IMR-90 (cell line): ENCODE measurements at regions not wholly inside any gene's neighbourhood (a gene's known extent, or its start where the extent isn't known, plus 50 kb on each side); places are given as distances from the start of the nearest gene placed in this dataset.

Experiments used
- ATAC-seq: fragments of 200-7000 bp; cut with Tn5 transposase; 2 replicates; pipeline ENCODE4 v1.9.1; 2020; ENCODE audit warnings: low read depth, mild to moderate bottlenecking, moderate library complexity
- BruUV-seq: library from RNA; stranded (reverse); fragments of 400-500 nt; replicated peaks from 2 replicates; lab custom pipeline; 2021; lab: Mats Ljungman, UMichigan
- CTCF ChIA-PET: fragments of 300-600 bp; formaldehyde crosslinking; extraction: SDS; loops from one replicate; lab custom pipeline; 2021; ENCODE audit warnings: antibody characterized with exemption; lab: Yijun Ruan, JAX
- POLR2A ChIA-PET: fragments of 300-600 bp; sonication (Branson Sonifier 250); formaldehyde crosslinking; loops from one replicate; lab custom pipeline; 2022; ENCODE audit warnings: antibody characterized with exemption; ENCODE audit not compliant: unreplicated experiment; lab: Charles Lee
- DNase-seq: peaks from one replicate; pipeline ENCODE4 v3.0.0; 2013
- H2AFZ ChIP-seq: replicated peaks from 2 replicates; pipeline ENCODE3; 2013; ENCODE audit warnings: low read length, mild to moderate bottlenecking; ENCODE audit not compliant: poor library complexity
- H2AK5ac ChIP-seq: 2 replicates; pipeline ENCODE4 v1.6.1; 2013; ENCODE audit warnings: low read depth, low read length, inconsistent platforms
- H2AK9ac ChIP-seq: replicated peaks from 2 replicates; pipeline ENCODE3; 2013; ENCODE audit warnings: mild to moderate bottlenecking, low read depth, low read length, moderate library complexity; ENCODE audit not compliant: poor library complexity
- H2BK120ac ChIP-seq: 2 replicates; pipeline ENCODE4 v1.6.1; 2013; ENCODE audit warnings: low read depth, low read length, inconsistent platforms
- H2BK15ac ChIP-seq: 3 replicates; pipeline ENCODE4 v1.6.1; 2013; ENCODE audit warnings: low read depth, low read length, inconsistent platforms
- H2BK20ac ChIP-seq: 2 replicates; pipeline ENCODE4 v1.6.1; 2013; ENCODE audit warnings: low read depth, mild to moderate bottlenecking, inconsistent platforms, low read length, moderate library complexity
- H2BK5ac ChIP-seq: 2 replicates; pipeline ENCODE4 v1.6.1; 2013; ENCODE audit warnings: mild to moderate bottlenecking, low read depth, low read length, inconsistent platforms; ENCODE audit not compliant: poor library complexity, severe bottlenecking
- H3K14ac ChIP-seq: replicated peaks from 2 replicates; pipeline ENCODE4 v1.6.1; 2013; ENCODE audit warnings: low read depth, low read length, inconsistent platforms
- H3K18ac ChIP-seq: 2 replicates; pipeline ENCODE4 v1.6.1; 2013; ENCODE audit warnings: low read depth, low read length, control low read depth
- H3K23ac ChIP-seq: 2 replicates; pipeline ENCODE4 v1.6.1; 2013; ENCODE audit warnings: low read depth, low read length, inconsistent platforms
- H3K27ac ChIP-seq: 2 replicates; pipeline ENCODE4 v1.5.1; 2013; ENCODE audit warnings: mild to moderate bottlenecking, control low read depth, low read length; ENCODE audit not compliant: insufficient read depth
- H3K27me3 ChIP-seq: 2 replicates; pipeline ENCODE4 v1.6.1; 2013; ENCODE audit warnings: low read length; ENCODE audit not compliant: control insufficient read depth, insufficient read depth
- H3K36me3 ChIP-seq: 2 replicates; pipeline ENCODE4 v1.6.1; 2013; ENCODE audit warnings: low read length, mixed read lengths; ENCODE audit not compliant: control insufficient read depth, insufficient read depth
- H3K4ac ChIP-seq: 2 replicates; pipeline ENCODE4 v1.6.1; 2013; ENCODE audit warnings: low read depth, low read length, inconsistent platforms
- H3K4me1 ChIP-seq: 2 replicates; pipeline ENCODE4 v1.6.1; 2013; ENCODE audit warnings: low read length, mixed read lengths; ENCODE audit not compliant: control insufficient read depth, insufficient read depth
- H3K4me2 ChIP-seq: 2 replicates; pipeline ENCODE4 v1.6.1; 2013; ENCODE audit warnings: low read depth, mild to moderate bottlenecking, control low read depth, low read length, moderate library complexity
- H3K4me3 ChIP-seq: 2 replicates; pipeline ENCODE4 v1.5.1; 2013; ENCODE audit warnings: low read depth, mild to moderate bottlenecking, control low read depth, low read length, moderate library complexity; ENCODE audit not compliant: insufficient read depth
- H3K56ac ChIP-seq: 2 replicates; pipeline ENCODE4 v1.6.1; 2013; ENCODE audit warnings: low read length, inconsistent platforms; ENCODE audit not compliant: insufficient read depth; ENCODE audit errors: extremely low read depth
- H3K79me1 ChIP-seq, 2 experiments: 2 replicates each; pipeline ENCODE4 v1.6.1; 2013; ENCODE audit warnings: low read length in 2 of 2, inconsistent platforms in 1 of 2, low read depth in 1 of 2
- H3K9ac ChIP-seq: 2 replicates; pipeline ENCODE4 v1.6.1; 2013; ENCODE audit warnings: low read depth, low read length, control low read depth
- H3K9me1 ChIP-seq: 2 replicates; pipeline ENCODE4 v1.6.1; 2013; ENCODE audit warnings: low read length, inconsistent platforms; ENCODE audit not compliant: insufficient read depth
- H3K9me3 ChIP-seq: 2 replicates; pipeline ENCODE4 v1.6.1; 2013; ENCODE audit warnings: low read length; ENCODE audit not compliant: control insufficient read depth, insufficient read depth
- H4K20me1 ChIP-seq: 2 replicates; pipeline ENCODE4 v1.6.1; 2013; ENCODE audit warnings: low read length, inconsistent platforms; ENCODE audit not compliant: insufficient read depth
- H4K5ac ChIP-seq: 2 replicates; pipeline ENCODE4 v1.6.1; 2013; ENCODE audit warnings: mild to moderate bottlenecking, low read depth, low read length, control low read depth
- H4K8ac ChIP-seq, 2 experiments: 2 replicates each; pipeline ENCODE4 v1.6.1; 2013; ENCODE audit warnings: low read depth in 2 of 2, low read length in 2 of 2, control low read depth in 1 of 2, inconsistent platforms in 1 of 2
- H4K91ac ChIP-seq: 2 replicates; pipeline ENCODE4 v1.6.1; 2013; ENCODE audit warnings: low read depth, low read length, inconsistent platforms; ENCODE audit not compliant: insufficient read depth
- MAZ ChIP-seq: IDR thresholded peaks from 2 replicates; pipeline ENCODE4 v1.6.1; 2012; ENCODE audit warnings: low read depth, mild to moderate bottlenecking, low read length, improper control_type of control experiment, moderate library complexity, borderline replicate concordance
- MXI1 ChIP-seq: IDR thresholded peaks from 2 replicates; pipeline ENCODE4 v1.6.1; 2012; ENCODE audit warnings: low read depth, mild to moderate bottlenecking, low read length, moderate library complexity, borderline replicate concordance
- SMC3 ChIP-seq: fragments of 150-350 bp; IDR thresholded peaks from 2 replicates; pipeline ENCODE4 v1.6.1; 2016; ENCODE audit warnings: low read depth, mild to moderate bottlenecking, antibody characterized with exemption, low read length, moderate library complexity
- WGBS, 2 experiments: methylation state at CpG; one replicate each; pipeline versions ENCODE4 v1.1.5 to v1.1.7; 2013; ENCODE audit warnings: missing lambda C conversion rate in 2 of 2; ENCODE audit not compliant: insufficient read length in 1 of 2; ENCODE audit errors: extremely low coverage in 2 of 2; 5-methylcytosine and 5-hydroxymethylcytosine counted together
- dilution Hi-C: fragments of 300-500 bp; cut with HindIII; formaldehyde crosslinking; loops from one replicate; pipeline ENCODE4 v1.14.3; 2018; ENCODE audit warnings: low sequenced_read_pairs; ENCODE audit not compliant: unreplicated experiment
- in situ Hi-C: fragments of 300-500 bp; cut with MboI; formaldehyde crosslinking; loops from 3 replicates; pipeline ENCODE4 v1.14.3; 2019; ENCODE audit warnings: low sequenced_read_pairs, inconsistent platforms, mixed read lengths
- intact Hi-C: fragments of 100-400 bp; cut with micrococcal nuclease; formaldehyde crosslinking; loops from 2 replicates; pipeline ENCODE4 v1.10.0; 2022
- TF ChIP-seq, protein P1 (sequence below): conservative IDR thresholded peaks from 2 replicates; pipeline ENCODE4 v1.5.1; 2012; ENCODE audit warnings: mild to moderate bottlenecking, low read depth, low read length, improper control_type of control experiment

DNA sequence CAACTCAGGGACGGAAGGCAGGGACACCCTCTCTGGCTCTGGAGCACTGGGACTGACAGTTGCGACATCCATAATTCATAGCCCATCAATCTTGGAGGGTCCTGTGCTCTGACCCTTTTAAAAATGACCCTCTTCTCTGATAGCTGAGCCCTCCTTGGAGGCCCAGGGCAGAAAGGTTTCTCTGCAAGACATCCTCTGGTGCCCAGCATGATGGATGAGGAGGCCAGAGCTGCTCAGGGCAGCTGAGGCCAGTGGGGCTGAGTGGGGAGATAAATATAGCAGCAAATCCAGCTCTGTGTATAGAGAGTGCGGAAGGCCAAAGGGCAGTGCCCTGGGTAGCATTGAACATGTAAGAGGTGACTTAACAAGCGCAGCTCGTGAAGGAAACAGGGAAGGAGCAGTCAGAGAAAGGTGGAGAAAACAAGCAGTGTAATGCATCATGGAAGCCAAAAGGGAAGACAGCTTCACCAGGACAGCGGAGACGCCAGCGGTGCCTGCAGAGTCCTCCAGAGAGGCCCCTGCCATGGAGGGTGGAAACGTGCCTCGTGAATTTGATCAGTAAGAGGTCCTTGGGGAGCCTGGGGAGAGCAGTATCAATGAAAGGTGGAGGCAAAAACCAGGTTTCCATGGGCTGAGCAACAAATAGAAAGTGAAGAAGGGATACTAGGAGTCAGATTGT is 50.4 kb upstream of the FMOD start:
- CTCF ChIA-PET, result no interaction called here
- TF ChIP-seq SMC3 (no peak), MAZ (no peak), MXI1 (no peak)
- TF ChIP-seq, protein P1, sequence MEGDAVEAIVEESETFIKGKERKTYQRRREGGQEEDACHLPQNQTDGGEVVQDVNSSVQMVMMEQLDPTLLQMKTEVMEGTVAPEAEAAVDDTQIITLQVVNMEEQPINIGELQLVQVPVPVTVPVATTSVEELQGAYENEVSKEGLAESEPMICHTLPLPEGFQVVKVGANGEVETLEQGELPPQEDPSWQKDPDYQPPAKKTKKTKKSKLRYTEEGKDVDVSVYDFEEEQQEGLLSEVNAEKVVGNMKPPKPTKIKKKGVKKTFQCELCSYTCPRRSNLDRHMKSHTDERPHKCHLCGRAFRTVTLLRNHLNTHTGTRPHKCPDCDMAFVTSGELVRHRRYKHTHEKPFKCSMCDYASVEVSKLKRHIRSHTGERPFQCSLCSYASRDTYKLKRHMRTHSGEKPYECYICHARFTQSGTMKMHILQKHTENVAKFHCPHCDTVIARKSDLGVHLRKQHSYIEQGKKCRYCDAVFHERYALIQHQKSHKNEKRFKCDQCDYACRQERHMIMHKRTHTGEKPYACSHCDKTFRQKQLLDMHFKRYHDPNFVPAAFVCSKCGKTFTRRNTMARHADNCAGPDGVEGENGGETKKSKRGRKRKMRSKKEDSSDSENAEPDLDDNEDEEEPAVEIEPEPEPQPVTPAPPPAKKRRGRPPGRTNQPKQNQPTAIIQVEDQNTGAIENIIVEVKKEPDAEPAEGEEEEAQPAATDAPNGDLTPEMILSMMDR, result no peak
- intact Hi-C loops, result loop anchor here (5.0 kb wide), 1 partner anchor 76 kb away; the partner anchor contains the start of gene PRELP

More for the DNA sequence above, 50.4 kb upstream of the FMOD start:
- Histone ChIP-seq H2BK20ac (peak overlapping the region; percentile 76), H3K79me1 (no peaks in the 10 kb centered on the region), H3K4ac (peak overlapping the region; percentile 57; the same call in 1 of the 2 replicates), H4K5ac (peak overlapping the region; percentile 49; the same call in 1 of the 2 replicates), H3K9ac (no peak overlapping the region), H3K27ac (no peak overlapping the region), H3K14ac (peak overlapping the region; percentile 71), H2BK120ac (peak overlapping the region; percentile 79), H2AK9ac (peak overlapping the region; percentile 77), H2BK15ac (peak overlapping the region; percentile 89; the same call in 1 of the 3 replicates), H2BK5ac (no peak overlapping the region), H3K4me3 (no peak overlapping the region), H3K4me2 (no peak overlapping the region), H3K36me3 (no peaks in the 10 kb centered on the region), H2AFZ (peak overlapping the region; percentile 24), H4K91ac (no peak overlapping the region), H2AK5ac (peak overlapping the region; percentile 92), H3K23ac (0 out of 2 replicates have a peak overlapping the region, but pooled peaks have one; percentile 6), H3K18ac (peak overlapping the region; percentile 69; the same call in 1 of the 2 replicates), H3K27me3 (peaks cover 1% of the 10 kb centered on the region; the same call in 1 of the 2 replicates), H4K8ac (peak overlapping the region in 1 of 2 experiments; percentile 41; a peak in 2 of 4 replicates), H4K20me1 (no peaks in the 10 kb centered on the region), H3K4me1 (peaks cover 17% of the 10 kb centered on the region), H3K9me3 (no peaks in the 10 kb centered on the region), H3K56ac (no peak overlapping the region), H3K9me1 (peaks cover 12% of the 10 kb centered on the region)
- POLR2A ChIA-PET, result no interaction called here
- ATAC-seq (no peak), DNase-seq (no peak)
- in situ Hi-C loops, result no loop called here
- 79% methylated on average over 8 of the region's 10 CpGs; no CpG with 5 or more reads in 1 of the 2 experiments for WGBS, 2 experiments
- dilution Hi-C loops, result no loop called here
- no TSS peak for BruUV-seq
